ENCODE measurements at regions not wholly inside any gene's neighbourhood (a gene's known extent, or its start where the extent isn't known, plus 50 kb on each side); places are given as distances from the start of the nearest gene placed in this dataset.

- no peak overlapping the region for H3K27ac ChIP-seq (ENCODE audit: low read depth, low read length)
- H3K9me3 ChIP-seq (ENCODE audit: control insufficient read depth, insufficient read depth, low read length): no peaks in the 10 kb centered on the region
- no peak overlapping the region for H3K4me3 ChIP-seq (ENCODE audit: low read depth, low read length)
- H3K27me3 ChIP-seq (ENCODE audit: control insufficient read depth, insufficient read depth, low read length): no peaks in the 10 kb centered on the region
- DNase-seq (ENCODE audit: low read depth, low spot score): no peak
- TF ChIP-seq CTCF (IDR thresholded peaks at IDR 0.05; ENCODE audit: low read depth, low read length): no peak
- ChIA-PET CTCF (no interaction called here), POLR2A (no interaction called here)
Measured at GRCh38 chr11:80596291-80596810, 1155.5 kb upstream of the TENM4 start.

GRCh38 chr11:80595011-80595410, 1154.2 kb upstream of the TENM4 start:
- POLR2A ChIA-PET: no interaction called here
- Histone ChIP-seq H3K27me3 (ENCODE audit: control insufficient read depth, insufficient read depth, low read length) (no peaks in the 10 kb centered on the region), H3K27ac (ENCODE audit: low read depth, low read length) (no peak overlapping the region), H3K9me3 (ENCODE audit: control insufficient read depth, insufficient read depth, low read length) (no peaks in the 10 kb centered on the region), H3K4me3 (ENCODE audit: low read depth, low read length) (no peak overlapping the region)
- TF ChIP-seq CTCF (IDR thresholded peaks at IDR 0.05; ENCODE audit: low read depth, low read length): no peak
- CTCF ChIA-PET: no interaction called here
- DNase-seq (ENCODE audit: low read depth, low spot score): no peak

- Histone ChIP-seq H3K4me3 (ENCODE audit: low read depth, low read length) (no peak overlapping the region), H3K27ac (ENCODE audit: low read depth, low read length) (no peak overlapping the region), H3K27me3 (ENCODE audit: control insufficient read depth, insufficient read depth, low read length) (no peaks in the 10 kb centered on the region), H3K9me3 (ENCODE audit: control insufficient read depth, insufficient read depth, low read length) (no peaks in the 10 kb centered on the region)
- TF ChIP-seq CTCF (IDR thresholded peaks at IDR 0.05; ENCODE audit: low read depth, low read length): no peak
- POLR2A ChIA-PET: no interaction called here
- DNase-seq (ENCODE audit: low read depth, low spot score): no peak
- CTCF ChIA-PET: no interaction called here
Measured at GRCh38 chr11:80593648-80594374, 1153.0 kb upstream of the TENM4 start.

- CTCF ChIA-PET: no interaction called here
- TF ChIP-seq CTCF (IDR thresholded peaks at IDR 0.05; ENCODE audit: low read depth, low read length): no peak
- POLR2A ChIA-PET: no interaction called here
Measured at GRCh38 chr11:80592546-80592945, 1151.7 kb upstream of the TENM4 start.

GRCh38 chr11:80587906-80588305, 1147.1 kb upstream of the TENM4 start:
- POLR2A ChIA-PET: no interaction called here
- no peak for TF ChIP-seq CTCF (IDR thresholded peaks at IDR 0.05; ENCODE audit: low read depth, low read length)
- H3K4me3 ChIP-seq (ENCODE audit: low read depth, low read length): no peak overlapping the region

More at GRCh38 chr11:80592546-80592945, 1151.7 kb upstream of the TENM4 start:
- Histone ChIP-seq H3K27ac (ENCODE audit: low read depth, low read length) (no peak overlapping the region), H3K4me3 (ENCODE audit: low read depth, low read length) (no peak overlapping the region), H3K9me3 (ENCODE audit: control insufficient read depth, insufficient read depth, low read length) (no peaks in the 10 kb centered on the region), H3K27me3 (ENCODE audit: control insufficient read depth, insufficient read depth, low read length) (no peaks in the 10 kb centered on the region)
- DNase-seq (ENCODE audit: low read depth, low spot score): no peak

More at GRCh38 chr11:80587906-80588305, 1147.1 kb upstream of the TENM4 start:
- CTCF ChIA-PET: no interaction called here
- DNase-seq (ENCODE audit: low read depth, low spot score): no peak
- H3K9me3 ChIP-seq (ENCODE audit: control insufficient read depth, insufficient read depth, low read length): no peaks in the 10 kb centered on the region
- no peak overlapping the region for H3K27ac ChIP-seq (ENCODE audit: low read depth, low read length)
- H3K27me3 ChIP-seq (ENCODE audit: control insufficient read depth, insufficient read depth, low read length): no peaks in the 10 kb centered on the region
